ENCODE measurements at regions not wholly inside any gene's neighbourhood (a gene's known extent, or its start where the extent isn't known, plus 50 kb on each side); places are given as distances from the start of the nearest gene placed in this dataset.

- H3K36me3 ChIP-seq (ENCODE audit: insufficient read depth, low read length) = no peaks in the 10 kb centered on the region
These were observed 79.0 kb upstream of the VGLL3 start for GRCh38 chr3:87069971-87070370.

GRCh38 chr3:87069021-87069420 is 78.1 kb upstream of the VGLL3 start:
- H3K9me3 ChIP-seq (ENCODE audit: low read length) = no peaks in the 10 kb centered on the region
- H2AFZ ChIP-seq (ENCODE audit: low read length) = no peak overlapping the region
- H3K27me3 ChIP-seq (ENCODE audit: insufficient read depth, low read length) = no peaks in the 10 kb centered on the region
- H3K9me2 ChIP-seq (ENCODE audit: low read depth, low read length) = no peaks in the 10 kb centered on the region
- H3K4me1 ChIP-seq (ENCODE audit: insufficient read depth, low read length, severe bottlenecking) = no peaks in the 10 kb centered on the region
- H3K27ac ChIP-seq (ENCODE audit: low read depth, low read length, poor library complexity, severe bottlenecking) = no peak overlapping the region
- H3K4me2 ChIP-seq (ENCODE audit: low read length) = no peak overlapping the region
- H3K9ac ChIP-seq (ENCODE audit: low read length) = no peak overlapping the region
- TF ChIP-seq CTCF (IDR thresholded peaks at IDR 0.05; ENCODE audit: low read length) (no peak), EZH2 (IDR thresholded peaks at IDR 0.05; ENCODE audit: borderline replicate concordance, low read length) (no peak)
- no peaks in the 10 kb centered on the region for H3K36me3 ChIP-seq (ENCODE audit: insufficient read depth, low read length)
- no peak overlapping the region for H3K4me3 ChIP-seq (ENCODE audit: low read depth, low read length, poor library complexity, severe bottlenecking)
- no peaks in the 10 kb centered on the region for H3K79me2 ChIP-seq (ENCODE audit: insufficient read depth, low read length)
- H4K20me1 ChIP-seq (ENCODE audit: insufficient read depth, low read length) = no peaks in the 10 kb centered on the region
- no peaks in the 10 kb centered on the region for H3F3A ChIP-seq (ENCODE audit: insufficient read depth, low read length)

More at GRCh38 chr3:87069971-87070370, 79.0 kb upstream of the VGLL3 start:
- Histone ChIP-seq H3K79me2 (ENCODE audit: insufficient read depth, low read length) (no peaks in the 10 kb centered on the region), H3K27ac (ENCODE audit: low read depth, low read length, poor library complexity, severe bottlenecking) (no peak overlapping the region), H3K9me2 (ENCODE audit: low read depth, low read length) (no peaks in the 10 kb centered on the region), H3K4me2 (ENCODE audit: low read length) (no peak overlapping the region), H2AFZ (ENCODE audit: low read length) (no peak overlapping the region), H3K4me3 (ENCODE audit: low read depth, low read length, poor library complexity, severe bottlenecking) (no peak overlapping the region), H3F3A (ENCODE audit: insufficient read depth, low read length) (no peaks in the 10 kb centered on the region), H3K9ac (ENCODE audit: low read length) (no peak overlapping the region), H3K27me3 (ENCODE audit: insufficient read depth, low read length) (no peaks in the 10 kb centered on the region), H4K20me1 (ENCODE audit: insufficient read depth, low read length) (no peaks in the 10 kb centered on the region), H3K4me1 (ENCODE audit: insufficient read depth, low read length, severe bottlenecking) (no peaks in the 10 kb centered on the region), H3K9me3 (ENCODE audit: low read length) (no peaks in the 10 kb centered on the region)
- TF ChIP-seq EZH2 (IDR thresholded peaks at IDR 0.05; ENCODE audit: borderline replicate concordance, low read length) (no peak), CTCF (IDR thresholded peaks at IDR 0.05; ENCODE audit: low read length) (no peak)

GRCh38 chr3:87062685-87063084 is 71.7 kb upstream of the VGLL3 start:
- H3K79me2 ChIP-seq (ENCODE audit: insufficient read depth, low read length) = no peaks in the 10 kb centered on the region
- TF ChIP-seq CTCF (IDR thresholded peaks at IDR 0.05; ENCODE audit: low read length) = no peak
- no peak for TF ChIP-seq EZH2 (IDR thresholded peaks at IDR 0.05; ENCODE audit: borderline replicate concordance, low read length)
- H3K27me3 ChIP-seq (ENCODE audit: insufficient read depth, low read length) = no peaks in the 10 kb centered on the region
- H3K4me1 ChIP-seq (ENCODE audit: insufficient read depth, low read length, severe bottlenecking) = no peaks in the 10 kb centered on the region
- H3K27ac ChIP-seq (ENCODE audit: low read depth, low read length, poor library complexity, severe bottlenecking) = no peak overlapping the region
- no peaks in the 10 kb centered on the region for H3K9me3 ChIP-seq (ENCODE audit: low read length)
- no peaks in the 10 kb centered on the region for H3K9me2 ChIP-seq (ENCODE audit: low read depth, low read length)
- H4K20me1 ChIP-seq (ENCODE audit: insufficient read depth, low read length) = no peaks in the 10 kb centered on the region
- H3F3A ChIP-seq (ENCODE audit: insufficient read depth, low read length) = no peaks in the 10 kb centered on the region
- no peak overlapping the region for H3K4me2 ChIP-seq (ENCODE audit: low read length)
- no peak overlapping the region for H3K9ac ChIP-seq (ENCODE audit: low read length)
- H3K4me3 ChIP-seq (ENCODE audit: low read depth, low read length, poor library complexity, severe bottlenecking) = no peak overlapping the region
- no peak overlapping the region for H2AFZ ChIP-seq (ENCODE audit: low read length)
- H3K36me3 ChIP-seq (ENCODE audit: insufficient read depth, low read length) = no peaks in the 10 kb centered on the region
